Epithelial cell of proximal tubule (primary cell): ENCODE measurements at regions not wholly inside any gene's neighbourhood (a gene's known extent, or its start where the extent isn't known, plus 50 kb on each side); places are given as distances from the start of the nearest gene placed in this dataset.

Experiments
- DNase-seq: peaks from one replicate; pipeline ENCODE4 v3.0.0-alpha.2; 2011; ENCODE audit warnings: low read depth
- H3K4me3 ChIP-seq: 2 replicates; pipeline ENCODE4 v1.5.1; 2011; ENCODE audit warnings: low read depth, mild to moderate bottlenecking, low read length
- TF ChIP-seq, protein P1 (sequence below): conservative IDR thresholded peaks from 2 replicates; pipeline ENCODE4 v1.5.1; 2012; ENCODE audit warnings: low read depth, mild to moderate bottlenecking, low read length

DNA sequence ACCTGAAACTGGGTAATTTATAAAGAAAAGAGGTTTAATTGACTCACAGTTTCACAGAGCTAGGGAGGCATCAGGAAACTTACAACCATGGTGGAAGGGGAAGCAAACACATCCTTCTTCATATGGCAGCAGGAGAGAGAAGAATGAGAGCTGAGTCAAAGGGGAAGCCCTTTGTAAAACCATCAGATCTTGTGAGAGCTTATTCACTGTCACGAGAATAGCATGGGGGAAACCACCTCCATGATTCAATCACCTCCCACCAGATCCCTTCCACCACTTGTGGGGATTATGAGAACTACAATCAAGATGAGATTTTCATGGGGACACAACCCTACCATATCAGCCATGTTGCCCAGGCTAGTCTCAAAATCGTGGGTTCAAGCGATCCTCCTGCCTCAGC lies 143.4 kb downstream of the FGF18 start:
- TF ChIP-seq, protein P1, sequence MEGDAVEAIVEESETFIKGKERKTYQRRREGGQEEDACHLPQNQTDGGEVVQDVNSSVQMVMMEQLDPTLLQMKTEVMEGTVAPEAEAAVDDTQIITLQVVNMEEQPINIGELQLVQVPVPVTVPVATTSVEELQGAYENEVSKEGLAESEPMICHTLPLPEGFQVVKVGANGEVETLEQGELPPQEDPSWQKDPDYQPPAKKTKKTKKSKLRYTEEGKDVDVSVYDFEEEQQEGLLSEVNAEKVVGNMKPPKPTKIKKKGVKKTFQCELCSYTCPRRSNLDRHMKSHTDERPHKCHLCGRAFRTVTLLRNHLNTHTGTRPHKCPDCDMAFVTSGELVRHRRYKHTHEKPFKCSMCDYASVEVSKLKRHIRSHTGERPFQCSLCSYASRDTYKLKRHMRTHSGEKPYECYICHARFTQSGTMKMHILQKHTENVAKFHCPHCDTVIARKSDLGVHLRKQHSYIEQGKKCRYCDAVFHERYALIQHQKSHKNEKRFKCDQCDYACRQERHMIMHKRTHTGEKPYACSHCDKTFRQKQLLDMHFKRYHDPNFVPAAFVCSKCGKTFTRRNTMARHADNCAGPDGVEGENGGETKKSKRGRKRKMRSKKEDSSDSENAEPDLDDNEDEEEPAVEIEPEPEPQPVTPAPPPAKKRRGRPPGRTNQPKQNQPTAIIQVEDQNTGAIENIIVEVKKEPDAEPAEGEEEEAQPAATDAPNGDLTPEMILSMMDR = no peak
- no peak overlapping the region for H3K4me3 ChIP-seq

DNA sequence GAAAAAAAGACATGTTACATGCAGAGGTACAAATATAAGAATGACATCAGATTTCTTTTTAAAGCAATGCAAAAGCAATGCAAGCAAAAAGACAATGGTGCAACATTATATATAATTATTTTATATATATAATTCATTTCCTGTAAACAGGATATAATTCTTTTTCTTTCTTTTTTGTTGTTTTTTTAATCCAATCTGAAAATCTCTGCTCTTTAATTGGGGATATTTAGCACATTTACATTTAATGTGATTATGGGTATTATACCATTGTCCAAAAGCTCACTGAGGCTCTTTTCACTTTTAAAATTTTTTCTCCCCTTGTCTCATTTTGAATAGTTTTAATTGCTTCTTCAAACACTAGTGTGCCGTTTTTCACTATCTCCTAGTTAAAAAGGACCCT lies 148.9 kb downstream of the FGF18 start:
- no peak for DNase-seq
- TF ChIP-seq, protein P1 = no peak
- no peak overlapping the region for H3K4me3 ChIP-seq

More for the DNA sequence above, 143.4 kb downstream of the FGF18 start:
- no peak for DNase-seq

GRCh38 chr5:171569065-171569712 lies 149.7 kb downstream of the FGF18 start:
- DNase-seq = no peak
- H3K4me3 ChIP-seq = no peak overlapping the region
- TF ChIP-seq, protein P1 = no peak

- no peak overlapping the region for H3K4me3 ChIP-seq
- no peak for DNase-seq
- TF ChIP-seq, protein P1 = no peak
Measured at GRCh38 chr5:171570244-171570825, 150.9 kb downstream of the FGF18 start.

GRCh38 chr5:171571663-171572062 lies 152.2 kb downstream of the FGF18 start:
- TF ChIP-seq, protein P1 = no peak
- peak; percentile 45 for DNase-seq
- no peak overlapping the region for H3K4me3 ChIP-seq

DNA sequence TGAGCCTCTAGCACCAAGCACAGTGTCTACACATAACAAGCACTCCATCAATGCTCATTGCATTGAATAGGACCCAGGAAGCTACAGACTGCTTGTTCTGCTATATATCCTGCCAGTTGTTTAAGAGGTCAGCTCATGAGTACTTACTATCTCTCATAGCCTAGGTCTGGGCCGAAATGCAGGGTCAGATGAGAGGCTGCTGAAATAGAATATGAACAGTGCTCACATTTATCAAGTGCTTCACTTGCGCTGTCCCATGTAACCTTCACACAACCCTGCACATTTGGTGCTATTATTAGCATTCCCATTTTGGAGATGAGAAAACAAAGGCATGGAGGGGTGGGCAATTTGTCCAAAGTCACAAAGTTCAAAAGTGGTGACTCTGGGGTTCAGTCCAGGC lies 153.6 kb downstream of the FGF18 start:
- TF ChIP-seq, protein P1 = no peak
- DNase-seq = no peak
- H3K4me3 ChIP-seq = no peak overlapping the region
